ENCODE measurements at regions not wholly inside any gene's neighbourhood (a gene's known extent, or its start where the extent isn't known, plus 50 kb on each side); places are given as distances from the start of the nearest gene placed in this dataset.

DNA sequence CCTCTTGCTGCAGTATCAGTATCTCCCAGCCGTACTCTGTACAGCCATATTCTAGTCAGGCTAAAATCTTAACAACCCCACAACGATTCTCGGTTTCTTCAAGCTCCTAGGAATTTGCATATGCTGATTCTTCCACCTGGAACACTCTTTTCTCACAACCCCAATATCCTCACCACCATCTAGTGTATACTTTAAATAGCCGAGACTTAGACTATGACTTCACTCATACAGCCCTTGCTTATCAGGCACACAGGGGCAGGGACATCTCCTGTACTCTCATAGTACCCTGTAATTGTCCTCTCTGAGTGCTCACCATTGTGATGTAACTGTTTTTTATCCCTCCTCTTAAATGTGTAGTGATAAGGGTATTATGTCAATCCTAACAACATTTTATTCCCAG, 2126.4 kb upstream of the TENM3 start:
- DNase-seq (ENCODE audit: low spot score): no peak

GRCh38 chr4:180120068-180120467, 2123.1 kb upstream of the TENM3 start:
- no peak for DNase-seq (ENCODE audit: low spot score)

- no peak for DNase-seq (ENCODE audit: low spot score)
These were observed 2108.9 kb upstream of the TENM3 start for GRCh38 chr4:180134091-180134866.

DNA sequence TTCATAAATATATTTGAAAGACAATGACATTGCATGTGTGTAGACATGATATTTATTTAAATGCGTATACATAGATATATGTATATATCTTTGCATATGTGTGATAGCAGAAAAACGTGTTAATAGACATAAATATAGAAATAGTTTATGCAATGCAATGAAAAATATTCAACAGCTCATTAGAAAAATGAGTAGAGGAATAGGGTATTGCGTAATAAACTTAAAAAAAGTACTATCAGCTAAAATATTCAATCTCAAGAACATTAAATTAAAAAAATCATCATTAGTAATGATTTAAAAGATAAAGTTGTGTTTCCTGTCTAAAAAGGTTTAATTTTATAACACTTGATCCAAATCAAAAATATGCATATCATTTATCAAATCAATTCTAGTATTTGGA, 2101.5 kb upstream of the TENM3 start:
- DNase-seq (ENCODE audit: low spot score): no peak

GRCh38 chr4:180148737-180149136, 2094.5 kb upstream of the TENM3 start:
- DNase-seq (ENCODE audit: low spot score): no peak

GRCh38 chr4:180150818-180151217, 2092.4 kb upstream of the TENM3 start:
- no peak for DNase-seq (ENCODE audit: low spot score)

DNA sequence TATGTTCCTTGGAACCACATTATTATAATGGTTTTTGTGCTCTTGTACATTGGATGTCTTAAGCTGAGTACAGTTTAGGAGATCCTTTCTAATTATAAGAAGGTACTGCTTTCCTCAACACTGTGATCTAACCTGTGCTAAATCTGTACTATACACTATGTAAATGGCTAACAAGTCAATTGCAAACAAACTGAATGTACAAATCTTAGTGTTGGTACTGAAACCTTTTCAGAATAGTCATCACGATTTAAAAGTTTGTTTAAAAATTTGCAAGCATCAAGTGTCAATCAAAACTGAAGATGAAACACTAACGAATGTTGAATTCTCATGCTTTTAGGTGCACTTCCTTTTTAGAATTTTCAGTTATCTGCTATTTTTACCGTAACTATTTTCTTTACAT, 2090.4 kb upstream of the TENM3 start:
- DNase-seq (ENCODE audit: low spot score): no peak

DNA sequence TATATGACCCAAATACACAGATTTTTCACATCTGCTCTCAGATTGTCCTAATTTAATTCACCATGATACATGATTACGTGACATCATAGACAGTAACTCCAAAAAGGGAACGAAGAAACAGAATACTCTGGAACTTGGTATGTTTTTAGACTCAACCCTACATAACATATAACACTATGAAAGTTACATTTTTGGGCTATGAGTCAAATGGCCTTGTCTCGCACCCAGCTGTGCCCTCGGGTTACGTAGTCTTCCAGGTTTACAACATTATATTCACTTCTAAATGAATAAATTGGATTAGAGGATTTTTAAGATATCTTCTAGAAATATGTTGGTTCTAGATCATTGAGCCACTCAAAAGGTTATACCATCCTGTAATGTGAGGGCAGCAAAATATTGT, 2089.6 kb upstream of the TENM3 start:
- DNase-seq (ENCODE audit: low spot score): no peak

- no peak for DNase-seq (ENCODE audit: low spot score)
These were observed 2086.5 kb upstream of the TENM3 start for GRCh38 chr4:180156684-180157083.

- no peak for DNase-seq (ENCODE audit: low spot score)
These were observed 2082.8 kb upstream of the TENM3 start for GRCh38 chr4:180160195-180160983.

GRCh38 chr4:180164799-180165198, 2078.4 kb upstream of the TENM3 start:
- DNase-seq (ENCODE audit: low spot score): no peak

- no peak for DNase-seq (ENCODE audit: low spot score)
These were observed 2073.8 kb upstream of the TENM3 start for GRCh38 chr4:180169394-180169793.

DNA sequence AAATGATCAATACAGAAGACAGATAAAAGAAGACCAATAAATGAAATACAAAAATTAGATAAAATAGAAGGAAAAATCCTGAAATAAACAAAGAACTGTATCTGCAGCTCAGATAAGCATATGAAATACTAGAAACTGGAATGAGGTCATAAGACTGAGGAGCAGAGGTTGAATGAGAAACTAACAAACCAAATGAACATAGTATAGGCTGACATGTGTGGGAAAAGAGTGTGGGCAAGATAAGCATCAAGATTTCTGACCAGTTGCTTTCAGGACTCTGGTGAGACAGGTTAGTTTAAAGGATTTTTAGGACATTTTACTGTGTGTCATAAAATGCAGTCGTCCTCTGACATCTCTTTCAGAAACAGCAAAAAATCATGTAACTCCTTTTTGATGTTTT, 2073.2 kb upstream of the TENM3 start:
- no peak for DNase-seq (ENCODE audit: low spot score)

DNA sequence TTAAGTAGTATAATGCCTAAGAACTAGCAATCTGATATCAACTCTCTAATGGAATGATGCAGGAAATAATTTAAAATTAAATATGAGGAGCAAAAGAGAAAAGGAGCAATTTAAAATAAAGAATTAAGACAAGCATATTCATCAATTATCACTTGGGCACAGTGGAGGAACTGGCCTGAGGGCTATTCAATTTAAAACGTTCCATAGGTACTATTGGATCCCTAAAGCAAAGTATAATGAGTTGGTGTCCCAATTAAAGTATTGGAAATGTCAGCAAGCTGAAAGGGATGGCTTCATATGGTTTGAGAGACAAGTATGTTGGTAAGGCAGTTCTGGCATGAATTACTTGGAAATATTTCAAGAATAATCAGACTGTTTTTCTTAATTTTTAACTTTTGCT, 2064.1 kb upstream of the TENM3 start:
- no peak for DNase-seq (ENCODE audit: low spot score)

- no peak for DNase-seq (ENCODE audit: low spot score)
These were observed 2053.5 kb upstream of the TENM3 start for GRCh38 chr4:180189666-180190065.

GRCh38 chr4:180190382-180190781, 2052.8 kb upstream of the TENM3 start:
- DNase-seq (ENCODE audit: low spot score): no peak

DNA sequence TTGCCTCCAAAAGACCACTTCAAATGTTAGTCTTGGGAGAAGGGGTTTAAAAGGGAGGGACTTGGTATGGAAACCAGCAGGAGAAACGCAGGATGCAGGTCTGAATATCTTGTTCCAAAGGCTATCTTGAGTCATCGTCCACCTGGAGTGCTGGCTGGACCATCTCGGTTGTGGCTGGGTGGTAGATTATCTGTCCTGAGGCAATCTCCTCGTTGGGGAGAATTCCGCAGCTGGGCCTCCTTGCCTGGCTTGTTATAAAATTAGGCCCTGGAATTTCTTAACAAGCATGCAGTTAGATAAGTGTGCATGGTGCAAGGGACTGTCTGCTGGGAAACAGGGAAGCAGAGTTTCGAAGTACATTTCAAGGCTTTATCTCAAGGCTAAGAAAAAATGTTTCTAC, 2045.7 kb upstream of the TENM3 start:
- DNase-seq (ENCODE audit: low spot score): no peak

DNA sequence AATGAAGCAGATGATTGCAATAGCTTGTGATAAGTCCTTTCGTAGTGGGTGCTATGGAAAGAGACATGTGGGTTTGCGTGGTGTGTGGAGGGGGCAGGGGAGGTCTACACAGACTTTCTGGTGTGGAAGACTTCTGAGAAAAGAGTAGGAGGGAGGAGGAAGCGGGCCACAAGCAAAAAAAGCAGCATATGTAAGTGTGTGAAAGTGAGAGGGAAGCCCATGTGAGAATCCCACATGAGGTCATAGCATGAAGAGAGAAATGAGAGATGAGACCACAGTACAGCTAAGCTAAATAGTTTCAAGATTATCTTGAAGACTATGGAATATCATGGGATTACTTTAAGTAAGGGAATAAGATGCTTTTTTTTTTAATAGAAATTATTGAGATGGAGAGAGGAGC, 2039.9 kb upstream of the TENM3 start:
- no peak for DNase-seq (ENCODE audit: low spot score)

GRCh38 chr4:180205276-180205675, 2037.9 kb upstream of the TENM3 start:
- no peak for DNase-seq (ENCODE audit: low spot score)

DNA sequence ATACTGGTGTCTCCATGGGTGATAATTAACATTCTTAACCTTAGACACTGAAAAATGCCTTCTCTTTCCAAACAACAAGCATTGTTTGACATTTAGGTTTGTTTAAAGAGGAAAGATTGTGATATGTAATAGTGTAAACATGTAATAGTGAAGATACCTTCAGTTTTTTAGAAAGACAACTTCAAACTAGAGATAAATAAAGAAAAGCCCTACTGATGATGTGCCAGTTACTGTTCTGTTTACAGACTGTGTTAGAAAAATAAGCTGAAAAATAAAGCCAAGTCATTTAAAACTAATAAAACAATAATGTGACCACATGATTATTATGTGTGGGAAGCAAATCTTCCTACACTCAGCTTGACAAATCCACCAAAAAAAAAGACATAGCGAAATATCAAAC, 2035.3 kb upstream of the TENM3 start:
- DNase-seq (ENCODE audit: low spot score): no peak

GRCh38 chr4:180217070-180217469, 2026.1 kb upstream of the TENM3 start:
- no peak for DNase-seq (ENCODE audit: low spot score)

GRCh38 chr4:180219080-180219479, 2024.1 kb upstream of the TENM3 start:
- DNase-seq (ENCODE audit: low spot score): no peak

DNA sequence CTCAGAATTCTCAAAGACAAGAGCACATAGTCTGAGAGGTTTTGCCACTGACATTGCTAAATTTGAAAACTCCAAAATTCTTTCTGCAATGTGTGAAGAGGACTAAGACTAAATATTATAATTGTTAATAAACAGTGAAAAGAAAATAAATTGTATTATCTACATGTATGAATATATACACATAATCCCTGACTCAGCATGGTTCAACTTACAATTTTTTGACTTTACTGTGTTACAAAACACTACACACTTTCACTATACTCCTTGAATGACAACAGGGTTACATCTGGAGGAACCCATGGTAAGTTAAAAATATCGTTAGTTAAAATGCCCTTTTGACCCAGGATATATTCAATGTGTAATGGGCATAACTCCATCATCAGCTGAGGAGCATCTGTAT, 2017.2 kb upstream of the TENM3 start:
- no peak for DNase-seq (ENCODE audit: low spot score)

GRCh38 chr4:180234730-180235129, 2008.5 kb upstream of the TENM3 start:
- DNase-seq (ENCODE audit: low spot score): no peak
